NCI-H146 treated with DMSO at 0.1 percent for 48 hours (cell line): ENCODE measurements at regions not wholly inside any gene's neighbourhood (a gene's known extent, or its start where the extent isn't known, plus 50 kb on each side); places are given as distances from the start of the nearest gene placed in this dataset.

Source experiments
- DNase-seq: peaks from one replicate; lab custom pipeline; 2025; ENCODE audit not compliant: unreplicated experiment; lab: John Stamatoyannopoulos, UW

GRCh38 chr9:26325444-26325829, 567.2 kb downstream of the CAAP1 start:
- no peak for DNase-seq

- DNase-seq = no peak
These were observed 567.7 kb downstream of the CAAP1 start for GRCh38 chr9:26324786-26325443.

GRCh38 chr9:26321935-26322334, 570.7 kb downstream of the CAAP1 start:
- DNase-seq = no peak

- no peak for DNase-seq
These were observed 572.7 kb downstream of the CAAP1 start for GRCh38 chr9:26319859-26320258.

- no peak for DNase-seq
These were observed 579.5 kb downstream of the CAAP1 start for GRCh38 chr9:26313108-26313507.

GRCh38 chr9:26311463-26311995, 581.1 kb downstream of the CAAP1 start:
- no peak for DNase-seq

- DNase-seq = no peak
These were observed 582.3 kb downstream of the CAAP1 start for GRCh38 chr9:26310294-26310693.

GRCh38 chr9:26308328-26308727, 584.3 kb downstream of the CAAP1 start:
- no peak for DNase-seq

- no peak for DNase-seq
These were observed 590.9 kb downstream of the CAAP1 start for GRCh38 chr9:26301659-26302058.

- no peak for DNase-seq
These were observed 591.6 kb downstream of the CAAP1 start for GRCh38 chr9:26301046-26301445.

- DNase-seq = no peak
These were observed 595.6 kb downstream of the CAAP1 start for GRCh38 chr9:26296910-26297572.

GRCh38 chr9:26292943-26293342, 599.7 kb downstream of the CAAP1 start:
- DNase-seq = no peak

GRCh38 chr9:26271495-26272122, 593.4 kb upstream of the TUSC1 start:
- DNase-seq = no peak

GRCh38 chr9:26266146-26266793, 588.0 kb upstream of the TUSC1 start:
- DNase-seq = no peak

- DNase-seq = no peak
These were observed 586.7 kb upstream of the TUSC1 start for GRCh38 chr9:26264709-26265601.

GRCh38 chr9:26263478-26263877, 585.2 kb upstream of the TUSC1 start:
- DNase-seq = no peak

GRCh38 chr9:26262421-26263107, 584.3 kb upstream of the TUSC1 start:
- DNase-seq = no peak

- no peak for DNase-seq
These were observed 583.5 kb upstream of the TUSC1 start for GRCh38 chr9:26261503-26262330.

GRCh38 chr9:26260238-26260637, 582.0 kb upstream of the TUSC1 start:
- no peak for DNase-seq
